ENCODE measurements at regions not wholly inside any gene's neighbourhood (a gene's known extent, or its start where the extent isn't known, plus 50 kb on each side); places are given as distances from the start of the nearest gene placed in this dataset.

DNA sequence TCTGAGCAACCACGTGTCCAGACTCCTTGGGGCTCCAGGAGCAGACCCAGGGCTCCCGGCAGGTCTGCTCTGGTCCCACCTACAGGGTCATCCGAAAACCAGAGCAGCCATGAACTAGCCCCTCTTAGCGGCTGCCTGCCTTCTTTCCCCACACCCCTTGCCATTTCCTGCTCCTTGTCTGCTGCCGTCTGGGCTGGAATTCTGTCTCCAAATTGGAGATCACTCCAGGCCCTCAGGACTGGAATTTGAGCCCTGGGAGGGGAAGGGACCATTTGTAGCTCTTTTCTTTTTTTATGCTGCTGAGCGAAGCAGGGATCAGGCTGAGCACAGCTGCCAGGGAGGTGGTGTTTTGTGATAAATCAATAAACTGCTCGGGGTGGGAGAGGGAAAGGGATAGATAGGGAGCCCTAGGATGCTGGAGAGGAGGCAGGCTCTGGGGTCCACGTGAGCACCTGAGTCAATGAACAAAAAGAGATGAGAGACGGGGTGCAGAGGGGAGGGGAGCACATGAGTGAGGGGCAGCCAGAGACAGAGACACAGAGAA is 257.5 kb downstream of the ENGASE start:
- TF ChIP-seq, protein P1, sequence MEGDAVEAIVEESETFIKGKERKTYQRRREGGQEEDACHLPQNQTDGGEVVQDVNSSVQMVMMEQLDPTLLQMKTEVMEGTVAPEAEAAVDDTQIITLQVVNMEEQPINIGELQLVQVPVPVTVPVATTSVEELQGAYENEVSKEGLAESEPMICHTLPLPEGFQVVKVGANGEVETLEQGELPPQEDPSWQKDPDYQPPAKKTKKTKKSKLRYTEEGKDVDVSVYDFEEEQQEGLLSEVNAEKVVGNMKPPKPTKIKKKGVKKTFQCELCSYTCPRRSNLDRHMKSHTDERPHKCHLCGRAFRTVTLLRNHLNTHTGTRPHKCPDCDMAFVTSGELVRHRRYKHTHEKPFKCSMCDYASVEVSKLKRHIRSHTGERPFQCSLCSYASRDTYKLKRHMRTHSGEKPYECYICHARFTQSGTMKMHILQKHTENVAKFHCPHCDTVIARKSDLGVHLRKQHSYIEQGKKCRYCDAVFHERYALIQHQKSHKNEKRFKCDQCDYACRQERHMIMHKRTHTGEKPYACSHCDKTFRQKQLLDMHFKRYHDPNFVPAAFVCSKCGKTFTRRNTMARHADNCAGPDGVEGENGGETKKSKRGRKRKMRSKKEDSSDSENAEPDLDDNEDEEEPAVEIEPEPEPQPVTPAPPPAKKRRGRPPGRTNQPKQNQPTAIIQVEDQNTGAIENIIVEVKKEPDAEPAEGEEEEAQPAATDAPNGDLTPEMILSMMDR (IDR thresholded peaks at IDR 0.05; ENCODE audit: low read depth, low read length): no peak
- no peak for TF ChIP-seq POLR2A (IDR thresholded peaks at IDR 0.05; ENCODE audit: extremely low read depth, insufficient read length)
- TF ChIP-seq, protein P2, sequence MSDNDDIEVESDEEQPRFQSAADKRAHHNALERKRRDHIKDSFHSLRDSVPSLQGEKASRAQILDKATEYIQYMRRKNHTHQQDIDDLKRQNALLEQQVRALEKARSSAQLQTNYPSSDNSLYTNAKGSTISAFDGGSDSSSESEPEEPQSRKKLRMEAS (IDR thresholded peaks at IDR 0.05; ENCODE audit: low read depth, low read length): no peak
- TF ChIP-seq MYC (IDR thresholded peaks at IDR 0.05; ENCODE audit: low read depth, low read length): no peak
